Heart left ventricle (tissue), 13 donors: ENCODE measurements at regions not wholly inside any gene's neighbourhood (a gene's known extent, or its start where the extent isn't known, plus 50 kb on each side); places are given as distances from the start of the nearest gene placed in this dataset.

Experiments
- POLR2A ChIP-seq, 2 donors: fragments of 450-650 bp; IDR thresholded peaks; one replicate each; pipeline ENCODE4 v1.6.1; 2017; ENCODE audit warnings: antibody characterized with exemption in 2 of 2, mild to moderate bottlenecking in 2 of 2, moderate library complexity in 2 of 2
- TF ChIP-seq, protein P1 (sequence below), 12 donors: fragments of 200-600 bp; sonication (generic) in 4 of 12; IDR thresholded peaks; one replicate each; pipeline versions ENCODE4 v1.5.0 to v1.8.0; 2018 to 2022; ENCODE audit warnings: antibody characterized with exemption in 12 of 12, mild to moderate bottlenecking in 5 of 12
- donor health status: ischemic (EF 13 %, LVEDD 7.1; RV severe dilation, severe dysfunction).
- donor health status: DM: no; HTN: yes; CAD: no.
- donor health status: DM: no; HTN: no; CAD: no.
- donor health status: ischemic (EF 25% LVEDD 6.9; RV normal size, moderate dysfunction).
- donor health status: ischemic (EF 25% LVEDD 5.7; RV mildly dilated, moderate dysfunction).
- donor health status: ischemic (EF 35%, LVEDD 5.7; RV mildly dilated, moderate dysfunction).
- donor health status: nonischemic (EF 11% LVEDD 7.7; RV severe dilation, severe dysfunction).
- donor health status: DM: yes; HTN: yes; CAD: no.
- donor health status: PGD.
- donor health status: ischemic (EF 29% LVEDD 5.4; RV normal size, mild dysfunction).
- donor health status: nonischemic (EF 23%, LVEDD 6.1; RV moderate dilation, normal function).

DNA sequence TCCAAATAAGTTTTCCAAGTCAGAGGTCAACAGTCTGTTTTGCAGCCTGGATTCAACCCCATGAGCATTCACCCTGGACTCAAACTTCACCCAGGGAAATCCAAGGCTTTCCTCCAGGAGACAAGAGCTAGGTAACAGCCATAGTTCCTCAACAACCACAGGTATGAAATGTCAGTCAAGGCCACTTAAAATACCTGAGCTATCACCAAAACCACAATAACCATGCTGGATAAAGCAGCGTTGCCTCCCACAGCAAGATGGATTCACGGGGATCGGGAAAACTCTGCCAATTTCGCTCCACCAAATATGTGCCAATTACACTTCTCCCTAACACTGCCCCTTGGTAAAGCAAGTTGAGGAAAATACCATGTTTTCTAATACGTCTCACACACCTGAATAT lies 444.1 kb upstream of the KLF6 start:
- TF ChIP-seq, protein P1, sequence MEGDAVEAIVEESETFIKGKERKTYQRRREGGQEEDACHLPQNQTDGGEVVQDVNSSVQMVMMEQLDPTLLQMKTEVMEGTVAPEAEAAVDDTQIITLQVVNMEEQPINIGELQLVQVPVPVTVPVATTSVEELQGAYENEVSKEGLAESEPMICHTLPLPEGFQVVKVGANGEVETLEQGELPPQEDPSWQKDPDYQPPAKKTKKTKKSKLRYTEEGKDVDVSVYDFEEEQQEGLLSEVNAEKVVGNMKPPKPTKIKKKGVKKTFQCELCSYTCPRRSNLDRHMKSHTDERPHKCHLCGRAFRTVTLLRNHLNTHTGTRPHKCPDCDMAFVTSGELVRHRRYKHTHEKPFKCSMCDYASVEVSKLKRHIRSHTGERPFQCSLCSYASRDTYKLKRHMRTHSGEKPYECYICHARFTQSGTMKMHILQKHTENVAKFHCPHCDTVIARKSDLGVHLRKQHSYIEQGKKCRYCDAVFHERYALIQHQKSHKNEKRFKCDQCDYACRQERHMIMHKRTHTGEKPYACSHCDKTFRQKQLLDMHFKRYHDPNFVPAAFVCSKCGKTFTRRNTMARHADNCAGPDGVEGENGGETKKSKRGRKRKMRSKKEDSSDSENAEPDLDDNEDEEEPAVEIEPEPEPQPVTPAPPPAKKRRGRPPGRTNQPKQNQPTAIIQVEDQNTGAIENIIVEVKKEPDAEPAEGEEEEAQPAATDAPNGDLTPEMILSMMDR (IDR thresholded peaks at IDR 0.05): no peak
- TF ChIP-seq POLR2A (IDR thresholded peaks at IDR 0.05): no peak
